GM12878 (cell line): ENCODE measurements at regions not wholly inside any gene's neighbourhood (a gene's known extent, or its start where the extent isn't known, plus 50 kb on each side); places are given as distances from the start of the nearest gene placed in this dataset.

Source experiments
- BMI1 ChIP-seq: fragments of 450-650 bp; IDR thresholded peaks from 2 replicates; pipeline ENCODE4 v1.6.1; 2016; ENCODE audit warnings: mild to moderate bottlenecking, moderate library complexity, borderline replicate concordance
- CTCF ChIP-seq, 3 experiments: IDR thresholded peaks in 2 of 3; conservative IDR thresholded peaks in 1 of 3; 2 replicates each; pipeline ENCODE4 v1.5.1; 2011; ENCODE audit warnings: low read depth in 3 of 3, low read length in 3 of 3, mild to moderate bottlenecking in 3 of 3, control low read depth in 2 of 3, moderate library complexity in 2 of 3, inconsistent platforms in 1 of 3, mixed read lengths in 1 of 3; ENCODE audit not compliant: control insufficient read depth in 2 of 3, insufficient read depth in 1 of 3; ENCODE audit errors: extremely low read depth in 1 of 3
- USF2 ChIP-seq: IDR thresholded peaks from 2 replicates; pipeline ENCODE4 v1.6.1; 2011; ENCODE audit warnings: low read depth, low read length, improper control_type of control experiment, borderline replicate concordance

GRCh38 chr4:34037280-34037679, 2207.0 kb downstream of the ARAP2 start:
- TF ChIP-seq BMI1 (no peak), CTCF (IDR thresholded peaks at IDR 0.05 in 2 of 3, conservative IDR thresholded peaks at IDR 0.05 in 1 of 3; ENCODE audit: control insufficient read depth in 2 of 3, extremely low read depth in 1 of 3, insufficient read depth in 1 of 3, low read depth in 3 of 3, low read length in 3 of 3) (no peak), USF2 (no peak)
